HG02938 (cell line): ENCODE measurements at regions not wholly inside any gene's neighbourhood (a gene's known extent, or its start where the extent isn't known, plus 50 kb on each side); places are given as distances from the start of the nearest gene placed in this dataset.

Experiments
- ATAC-seq: cut with Tn5 transposase; IDR thresholded peaks from one replicate; pipeline ENCODE4 v1.9.1; 2021; ENCODE audit warnings: mild to moderate bottlenecking, moderate library complexity; ENCODE audit not compliant: unreplicated experiment

DNA sequence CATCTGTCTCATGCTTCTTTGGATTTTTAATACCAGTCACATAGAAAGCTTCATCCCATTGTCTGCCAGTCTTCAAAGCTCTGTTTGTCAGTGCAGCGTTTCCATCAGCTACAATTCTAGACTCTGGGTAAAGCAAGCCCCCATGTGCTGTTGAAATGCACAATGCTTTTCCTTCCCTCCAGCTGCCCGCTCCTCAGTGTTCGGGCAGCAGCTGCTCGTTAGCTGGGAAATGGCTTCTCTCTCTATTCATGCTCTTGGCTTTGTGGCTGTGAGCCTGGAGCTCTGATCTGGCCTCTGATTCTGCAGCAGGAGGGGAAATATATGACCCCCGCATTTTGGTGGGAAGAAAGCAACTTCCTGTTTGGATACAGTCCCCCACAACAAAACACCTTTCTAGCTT lies 213.0 kb upstream of the CDYL start:
- no peak for ATAC-seq

- ATAC-seq: no peak
Measured at GRCh38 chr6:4561773-4562400, 214.3 kb upstream of the CDYL start.

GRCh38 chr6:4561078-4561435 lies 215.1 kb upstream of the CDYL start:
- ATAC-seq: no peak

DNA sequence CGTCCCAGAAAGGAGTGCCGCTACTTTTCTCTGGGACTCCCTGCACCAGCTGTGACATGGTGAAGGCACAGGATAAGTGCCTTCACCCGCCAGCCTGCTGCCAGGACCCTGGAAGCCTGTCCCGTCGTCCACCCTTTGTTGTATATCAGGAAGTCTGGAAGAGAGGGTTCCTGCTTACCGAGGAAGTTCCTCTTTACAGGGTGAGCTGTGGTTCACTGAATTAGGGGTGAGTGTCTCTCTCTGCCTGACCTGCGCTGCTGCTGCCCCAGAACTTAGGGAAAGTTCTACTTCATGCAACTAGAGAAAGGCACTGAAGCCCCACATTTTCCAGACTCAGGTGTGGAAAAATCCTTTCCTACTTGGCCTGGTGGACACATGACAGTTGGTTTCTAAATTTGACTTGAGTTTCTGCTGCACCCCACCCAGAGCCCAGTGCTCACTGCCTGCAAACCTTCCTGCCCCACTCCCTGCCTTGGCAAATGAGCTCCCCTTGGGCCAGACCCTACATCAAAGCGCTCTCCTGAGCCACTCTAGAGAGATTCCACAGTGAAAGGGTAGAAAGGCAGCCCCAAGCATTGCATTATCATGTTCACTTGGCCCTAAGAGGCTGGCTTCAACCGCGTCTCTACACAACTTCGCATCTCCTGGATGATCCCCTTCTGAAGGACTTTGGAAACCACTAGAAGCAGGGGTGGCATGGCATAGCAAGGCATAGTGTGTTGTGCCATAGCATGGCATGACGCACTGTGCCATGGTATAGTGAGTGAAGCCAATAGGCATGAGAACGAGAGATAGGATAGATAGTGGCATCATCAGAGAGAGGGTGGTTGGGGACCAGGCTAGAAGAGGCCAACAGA lies 215.8 kb upstream of the CDYL start:
- ATAC-seq: no peak

- ATAC-seq: no peak
Measured at GRCh38 chr6:4559281-4559875, 216.8 kb upstream of the CDYL start.

DNA sequence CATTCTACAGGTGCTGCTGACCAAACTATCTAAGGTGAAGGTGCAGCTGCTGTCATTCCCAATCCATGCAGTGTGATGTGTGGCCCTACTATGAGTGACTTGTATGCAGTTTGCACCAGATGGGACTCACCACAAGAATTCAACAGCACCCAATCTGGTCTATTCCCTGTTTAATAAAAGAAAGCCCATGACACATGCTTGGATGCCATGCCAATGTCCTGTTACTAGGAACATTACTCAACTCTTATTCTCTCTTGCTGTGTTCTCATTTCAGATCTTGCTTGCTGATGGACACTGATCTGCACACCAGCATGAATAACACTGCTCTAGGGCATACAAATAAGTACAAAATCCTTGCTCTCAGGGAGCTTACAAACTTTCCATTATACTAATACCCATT lies 221.6 kb upstream of the CDYL start:
- ATAC-seq: no peak

DNA sequence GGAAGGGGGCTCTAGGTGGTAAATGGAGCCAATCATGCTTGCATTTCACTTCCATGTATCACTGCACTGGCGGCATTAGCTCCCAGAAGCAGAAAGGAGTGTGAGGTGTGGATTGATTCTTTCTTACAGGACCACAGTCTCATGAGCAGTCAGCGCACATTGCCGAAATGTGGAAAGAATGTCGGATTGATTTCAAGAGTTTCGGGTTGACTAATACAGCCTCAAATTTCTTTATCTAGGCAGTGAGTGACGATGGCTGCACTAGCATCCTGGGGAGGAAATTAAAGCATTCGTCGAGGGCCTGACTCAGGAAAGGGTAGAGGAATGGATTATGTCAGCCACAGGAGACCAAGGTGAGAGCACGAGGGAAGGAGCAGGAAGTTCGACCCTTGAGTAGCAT lies 222.8 kb upstream of the CDYL start:
- no peak for ATAC-seq

DNA sequence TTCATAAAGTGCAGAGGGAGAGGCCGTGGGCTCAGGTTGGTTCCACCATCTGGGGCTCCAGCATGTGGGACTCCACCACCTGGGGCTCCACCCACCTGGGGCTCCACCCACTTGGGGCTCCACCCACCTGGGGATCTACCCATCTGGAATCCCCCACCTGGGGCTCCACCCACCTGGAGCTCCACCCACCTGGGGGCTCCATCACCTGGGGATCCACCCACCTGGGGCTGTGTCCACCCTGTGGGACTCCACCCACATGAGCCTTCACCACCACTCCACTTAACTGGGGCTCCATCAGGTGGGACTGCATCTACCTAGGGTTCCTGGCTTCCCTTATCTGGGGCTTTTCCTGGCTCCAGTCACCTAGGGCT lies 226.0 kb upstream of the CDYL start:
- ATAC-seq: no peak

- no peak for ATAC-seq
Measured at GRCh38 chr6:4549556-4550226, 226.5 kb upstream of the CDYL start.

- no peak for ATAC-seq
Measured at GRCh38 chr6:4545893-4546292, 230.3 kb upstream of the CDYL start.

DNA sequence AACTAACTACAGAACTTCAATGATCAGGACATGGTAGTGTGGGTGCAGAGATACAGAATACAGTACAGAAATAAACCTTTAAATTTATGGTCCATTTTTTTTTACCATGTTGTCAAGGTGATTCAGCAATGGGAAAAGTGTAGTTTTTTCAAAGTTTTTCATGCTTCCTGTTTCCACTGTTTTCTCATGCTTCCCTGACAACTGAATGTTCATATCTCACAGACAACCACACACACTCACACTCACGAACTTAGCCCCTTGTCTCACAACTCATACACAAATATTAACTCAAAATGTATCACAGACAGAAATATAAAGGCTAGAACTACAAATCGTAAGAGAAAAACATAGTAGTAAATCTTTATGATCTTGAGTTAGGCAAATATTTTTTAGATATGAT lies 232.6 kb upstream of the CDYL start:
- ATAC-seq: no peak

DNA sequence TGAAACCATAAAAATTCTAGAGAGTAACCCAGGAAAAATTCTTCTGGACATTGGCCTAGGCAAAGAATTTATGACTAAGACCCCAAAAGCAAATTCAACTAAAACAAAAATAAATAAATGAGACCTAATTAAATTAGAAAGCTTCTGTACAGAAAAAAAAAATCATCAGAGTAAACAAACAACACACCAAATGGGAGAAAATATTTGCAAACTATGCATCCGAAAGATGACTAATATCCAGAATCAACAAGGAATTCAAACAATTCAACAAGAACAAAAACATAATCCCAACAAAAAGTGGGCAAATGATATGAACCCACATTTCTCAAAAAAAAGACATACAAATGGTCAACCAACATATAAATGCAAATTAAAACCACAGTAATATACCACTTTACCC lies 242.6 kb upstream of the CDYL start:
- ATAC-seq: no peak

GRCh38 chr6:4531406-4531805 lies 244.8 kb upstream of the CDYL start:
- no peak for ATAC-seq

- ATAC-seq: no peak
Measured at GRCh38 chr6:4522453-4522852, 253.8 kb upstream of the CDYL start.

DNA sequence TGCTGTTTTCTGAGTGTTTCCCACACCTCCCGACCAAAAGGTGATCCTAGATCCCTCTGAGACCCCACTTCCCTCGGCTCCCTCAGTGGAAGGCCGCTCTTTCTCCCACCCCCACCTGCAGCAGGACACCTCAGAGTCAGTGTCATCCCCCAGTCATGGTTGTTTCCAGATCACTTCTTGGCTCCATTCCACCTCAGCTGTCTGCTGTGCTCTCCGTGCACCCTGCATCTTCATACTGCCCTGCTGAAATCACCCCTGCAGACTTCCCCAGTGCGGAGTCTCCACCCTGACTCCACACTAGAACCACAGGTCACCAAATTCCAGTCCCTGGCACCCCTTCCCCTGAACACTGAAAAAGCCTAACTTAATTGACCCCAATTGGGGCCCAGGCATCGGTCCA lies 255.1 kb upstream of the CDYL start:
- ATAC-seq: no peak

- peak; percentile 69 for ATAC-seq
Measured at GRCh38 chr6:4518506-4518905, 257.7 kb upstream of the CDYL start.

- no peak for ATAC-seq
Measured at GRCh38 chr6:4516206-4516605, 260.0 kb upstream of the CDYL start.

GRCh38 chr6:4513561-4513960 lies 262.6 kb upstream of the CDYL start:
- ATAC-seq: no peak

DNA sequence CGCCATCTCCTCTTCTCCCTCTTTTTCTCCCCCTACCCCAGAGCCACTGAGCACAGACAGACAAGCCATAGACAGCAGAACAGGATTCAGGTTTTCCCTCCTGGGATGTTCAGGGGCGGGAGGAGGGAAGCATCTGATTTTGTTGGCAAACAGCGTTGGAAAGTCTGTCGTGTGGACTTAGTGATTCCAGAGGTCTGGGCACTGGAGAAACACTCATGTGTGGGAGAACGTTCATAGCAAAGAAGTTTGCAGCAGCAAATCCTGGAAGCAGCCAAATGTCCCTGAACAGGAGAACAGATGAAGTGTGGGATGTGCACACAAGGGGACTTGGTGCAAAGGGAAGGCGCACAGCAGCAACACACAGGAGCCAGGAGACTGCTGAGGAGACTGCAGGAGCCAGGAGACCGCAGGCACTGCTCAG lies 264.1 kb upstream of the CDYL start:
- ATAC-seq: no peak

- no peak for ATAC-seq
Measured at GRCh38 chr6:4511641-4512020, 264.6 kb upstream of the CDYL start.

DNA sequence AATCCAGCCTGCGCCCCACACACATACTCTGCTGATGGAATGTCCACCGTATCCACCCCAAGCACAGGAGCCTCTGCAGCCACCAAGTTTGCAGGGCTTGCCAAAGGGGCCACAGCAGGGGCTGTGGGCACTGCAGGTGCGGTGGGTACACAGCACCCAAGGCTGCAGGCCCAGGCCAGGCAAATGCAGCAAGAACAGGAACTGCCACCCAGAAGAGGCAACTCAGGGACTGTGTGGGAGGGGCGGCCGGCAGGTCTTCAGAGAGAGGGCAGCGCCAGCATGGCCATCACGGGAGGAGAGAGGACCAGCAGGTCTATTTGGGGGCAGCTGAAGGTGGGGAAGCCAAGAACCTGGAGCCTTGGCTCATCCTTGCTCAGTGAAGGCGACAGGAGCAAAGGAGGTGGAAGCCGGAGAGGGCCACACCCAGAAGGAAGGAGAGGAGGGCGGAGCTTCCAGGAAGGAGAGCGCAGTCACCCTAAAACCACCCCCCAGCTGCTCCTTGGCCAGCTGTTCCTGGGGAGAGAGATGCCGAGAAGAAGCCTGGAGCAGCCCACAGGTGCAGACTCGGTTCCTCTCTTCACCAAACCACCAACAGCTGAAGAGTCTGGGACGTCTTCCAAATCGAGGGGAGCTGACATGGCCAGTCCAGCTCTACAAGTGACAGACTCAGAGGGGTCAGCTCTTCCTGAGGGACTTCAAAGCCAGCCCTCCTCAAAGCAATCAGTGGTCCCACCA lies 265.1 kb upstream of the CDYL start:
- no peak for ATAC-seq
